HG02884 (cell line): ENCODE measurements at regions not wholly inside any gene's neighbourhood (a gene's known extent, or its start where the extent isn't known, plus 50 kb on each side); places are given as distances from the start of the nearest gene placed in this dataset.

ENCODE experiments used
- ATAC-seq: cut with Tn5 transposase; IDR thresholded peaks from one replicate; pipeline ENCODE4 v1.9.1; 2021; ENCODE audit warnings: mild to moderate bottlenecking, moderate library complexity; ENCODE audit not compliant: unreplicated experiment

- no peak for ATAC-seq
Measured at GRCh38 chr7:68488341-68489060, 1109.8 kb upstream of the AUTS2 start.

GRCh38 chr7:68491523-68492358 is 1106.5 kb upstream of the AUTS2 start:
- no peak for ATAC-seq

- no peak for ATAC-seq
Measured at GRCh38 chr7:68492359-68492690, 1106.0 kb upstream of the AUTS2 start.

GRCh38 chr7:68503400-68503799 is 1094.9 kb upstream of the AUTS2 start:
- no peak for ATAC-seq

- no peak for ATAC-seq
Measured at GRCh38 chr7:68504716-68505115, 1093.6 kb upstream of the AUTS2 start.

- ATAC-seq = no peak
Measured at GRCh38 chr7:68505721-68506120, 1092.6 kb upstream of the AUTS2 start.

- no peak for ATAC-seq
Measured at GRCh38 chr7:68507668-68508067, 1090.6 kb upstream of the AUTS2 start.

GRCh38 chr7:68509054-68509453 is 1089.2 kb upstream of the AUTS2 start:
- ATAC-seq = no peak

GRCh38 chr7:68509603-68510002 is 1088.7 kb upstream of the AUTS2 start:
- ATAC-seq = no peak

- ATAC-seq = no peak
Measured at GRCh38 chr7:68511281-68511680, 1087.0 kb upstream of the AUTS2 start.

- no peak for ATAC-seq
Measured at GRCh38 chr7:68512466-68512865, 1085.8 kb upstream of the AUTS2 start.

GRCh38 chr7:68518060-68518459 is 1080.2 kb upstream of the AUTS2 start:
- no peak for ATAC-seq

- ATAC-seq = no peak
Measured at GRCh38 chr7:68524126-68524525, 1074.1 kb upstream of the AUTS2 start.

GRCh38 chr7:68529221-68529620 is 1069.1 kb upstream of the AUTS2 start:
- no peak for ATAC-seq

GRCh38 chr7:68535266-68535665 is 1063.0 kb upstream of the AUTS2 start:
- ATAC-seq = no peak

GRCh38 chr7:68537051-68537773 is 1061.1 kb upstream of the AUTS2 start:
- no peak for ATAC-seq

GRCh38 chr7:68537774-68538071 is 1060.6 kb upstream of the AUTS2 start:
- no peak for ATAC-seq

- ATAC-seq = no peak
Measured at GRCh38 chr7:68542831-68543230, 1055.4 kb upstream of the AUTS2 start.

- ATAC-seq = no peak
Measured at GRCh38 chr7:68544851-68545250, 1053.4 kb upstream of the AUTS2 start.

- no peak for ATAC-seq
Measured at GRCh38 chr7:68547181-68547580, 1051.1 kb upstream of the AUTS2 start.

- ATAC-seq = no peak
Measured at GRCh38 chr7:68547799-68548198, 1050.5 kb upstream of the AUTS2 start.

GRCh38 chr7:68550027-68550426 is 1048.2 kb upstream of the AUTS2 start:
- no peak for ATAC-seq
